ENCODE measurements at regions not wholly inside any gene's neighbourhood (a gene's known extent, or its start where the extent isn't known, plus 50 kb on each side); places are given as distances from the start of the nearest gene placed in this dataset.

DNA sequence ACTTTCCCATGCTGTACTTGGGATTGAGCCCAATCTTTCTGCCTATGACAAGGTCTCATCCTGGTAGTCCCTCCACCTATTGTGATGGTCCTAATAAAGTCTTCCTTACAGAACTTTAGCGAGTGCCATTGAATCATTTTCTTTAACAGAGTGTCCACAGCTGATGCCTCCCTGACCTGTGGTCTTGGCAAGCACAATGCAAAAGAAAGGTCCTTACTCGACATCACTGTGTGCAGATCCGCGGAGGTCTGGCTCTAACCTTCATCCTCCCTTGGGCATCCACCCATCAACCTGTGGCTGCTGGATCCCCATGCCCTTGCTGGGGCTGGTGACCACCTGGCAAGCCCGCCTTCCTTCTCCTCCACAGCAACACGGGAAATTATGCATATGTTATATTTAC, 1203.9 kb downstream of the TBC1D22A start:
- no peak for TF ChIP-seq CTCF (conservative IDR thresholded peaks at IDR 0.05; ENCODE audit: low read length)
- TF ChIP-seq EZH2phosphoT487 (IDR thresholded peaks at IDR 0.05; ENCODE audit: borderline replicate concordance): no peak
